Endothelial cell of umbilical vein (primary cell): ENCODE measurements at regions not wholly inside any gene's neighbourhood (a gene's known extent, or its start where the extent isn't known, plus 50 kb on each side); places are given as distances from the start of the nearest gene placed in this dataset.

Experiments
- BruUV-seq: library from RNA; stranded (reverse); fragments of 400-500 nt; replicated peaks from 2 replicates; lab custom pipeline; 2021; lab: Mats Ljungman, UMichigan
- CTCF ChIA-PET: fragments of 300-600, 350-600 bp; sonication (Branson Sonifier 250); formaldehyde crosslinking; loops from one replicate; lab custom pipeline; 2021; ENCODE audit warnings: antibody characterized with exemption, inconsistent platforms; lab: Charles Lee
- POLR2A ChIA-PET: fragments of 300-600, 350-600 bp; sonication (Branson Sonifier 250); formaldehyde crosslinking; loops from one replicate; lab custom pipeline; 2021; ENCODE audit warnings: antibody characterized with exemption, inconsistent platforms; lab: Charles Lee
- DNase-seq: peaks from one replicate; pipeline ENCODE4 v3.0.0-alpha.2; 2011; ENCODE audit warnings: low read depth, low spot score
- FAIRE-seq: peaks from 2 replicates; lab custom pipeline; 2011; peaks lifted over from hg19 to GRCh38; lab: Jason Lieb, UNC
- H2AFZ ChIP-seq: 2 replicates; pipeline ENCODE4 v1.6.0; 2012; ENCODE audit warnings: low read depth, low read length, control low read depth, inconsistent platforms
- H3K27ac ChIP-seq: 2 replicates; pipeline ENCODE4 v1.5.1; 2011; ENCODE audit warnings: low read depth, mild to moderate bottlenecking, control low read depth, low read length, moderate library complexity; ENCODE audit not compliant: insufficient read depth
- H3K27me3 ChIP-seq, 2 experiments: 2 replicates each; pipeline versions ENCODE4 v1.6.0 to v1.6.1; 2011; ENCODE audit warnings: low read length in 2 of 2, mixed read lengths in 1 of 2; ENCODE audit not compliant: control insufficient read depth in 2 of 2, insufficient read depth in 2 of 2
- H3K36me3 ChIP-seq, 2 experiments: 2 replicates in 1 of 2; 3 replicates in 1 of 2; pipeline ENCODE4 v1.5.1; 2011; ENCODE audit warnings: low read length in 2 of 2, mild to moderate bottlenecking in 1 of 2, moderate library complexity in 1 of 2; ENCODE audit not compliant: control insufficient read depth in 2 of 2, insufficient read depth in 2 of 2; ENCODE audit errors: extremely low read depth in 1 of 2
- H3K4me1 ChIP-seq: 3 replicates; pipeline ENCODE4 v1.5.1; 2011; ENCODE audit warnings: mild to moderate bottlenecking, low read length; ENCODE audit not compliant: control insufficient read depth, insufficient read depth; ENCODE audit errors: extremely low read depth
- H3K4me2 ChIP-seq: 2 replicates; pipeline ENCODE4 v1.6.1; 2011; ENCODE audit warnings: low read length, control low read depth, mixed read lengths; ENCODE audit not compliant: insufficient read depth
- H3K4me3 ChIP-seq, 3 experiments: fragments of 200-600 bp in 1 of 3; sonication (generic), shearing (Covaris generic) in 1 of 3; replicated peaks in 1 of 3; 2 replicates each; pipeline ENCODE4 v1.5.1; 2011 to 2016; ENCODE audit warnings: control low read depth in 3 of 3, low read length in 3 of 3, mild to moderate bottlenecking in 2 of 3, inconsistent platforms in 1 of 3, low read depth in 1 of 3, moderate library complexity in 1 of 3; ENCODE audit not compliant: insufficient read depth in 1 of 3
- H3K79me2 ChIP-seq: 2 replicates; pipeline ENCODE4 v1.6.0; 2012; ENCODE audit warnings: low read length, inconsistent platforms; ENCODE audit not compliant: control insufficient read depth, insufficient read depth
- H3K9ac ChIP-seq: replicated peaks from 2 replicates; pipeline ENCODE3; 2011; ENCODE audit warnings: low read length, control low read depth; ENCODE audit not compliant: insufficient read depth; ENCODE audit errors: extremely low read depth
- H3K9me1 ChIP-seq: replicated peaks from 3 replicates; pipeline ENCODE4 v1.6.0; 2011; ENCODE audit warnings: mild to moderate bottlenecking, low read length; ENCODE audit not compliant: control insufficient read depth, insufficient read depth; ENCODE audit errors: extremely low read depth
- H3K9me3 ChIP-seq: replicated peaks from 2 replicates; pipeline ENCODE4 v1.5.1; 2012; ENCODE audit warnings: low read length, inconsistent platforms; ENCODE audit not compliant: control insufficient read depth, insufficient read depth
- H4K20me1 ChIP-seq: replicated peaks from 2 replicates; pipeline ENCODE3; 2011; ENCODE audit warnings: mild to moderate bottlenecking, low read length; ENCODE audit not compliant: control insufficient read depth, insufficient read depth; ENCODE audit errors: extremely low read depth
- EZH2 ChIP-seq: IDR thresholded peaks from 2 replicates; pipeline ENCODE4 v1.6.1; 2012; ENCODE audit warnings: borderline replicate concordance, low read depth, mild to moderate bottlenecking, moderate library complexity, low read length, inconsistent platforms; ENCODE audit not compliant: severe bottlenecking
- FOS ChIP-seq: IDR thresholded peaks from 2 replicates; pipeline ENCODE4 v1.6.1; 2011; ENCODE audit warnings: mild to moderate bottlenecking, low read length, moderate library complexity, borderline replicate concordance; ENCODE audit not compliant: insufficient read depth
- GATA2 ChIP-seq: IDR thresholded peaks from 2 replicates; pipeline ENCODE4 v1.7.0; 2011; ENCODE audit warnings: low read depth, mild to moderate bottlenecking, moderate library complexity, mixed read lengths, low read length; ENCODE audit not compliant: insufficient read length, insufficient read depth
- JUN ChIP-seq: IDR thresholded peaks from 2 replicates; pipeline ENCODE4 v1.6.1; 2011; ENCODE audit warnings: borderline replicate concordance, low read depth; ENCODE audit not compliant: insufficient read length, insufficient read depth
- MYC ChIP-seq: IDR thresholded peaks from one replicate; pipeline ENCODE4 v1.6.1; 2011; ENCODE audit warnings: mild to moderate bottlenecking, low read depth, low read length
- POLR2A ChIP-seq: IDR thresholded peaks from 2 replicates; pipeline ENCODE4 v1.6.1; 2012; ENCODE audit warnings: low read depth, mild to moderate bottlenecking, control low read depth, low read length
- POLR2AphosphoS5 ChIP-seq: IDR thresholded peaks from 2 replicates; pipeline ENCODE4 v1.6.1; 2012; ENCODE audit warnings: low read depth, mild to moderate bottlenecking, control low read depth, low read length, moderate library complexity; ENCODE audit not compliant: insufficient read depth
- dilution Hi-C: fragments of 300-500 bp; cut with MboI; formaldehyde crosslinking; loops from one replicate; pipeline ENCODE4 v1.15.0; 2019; ENCODE audit warnings: low sequenced_read_pairs; ENCODE audit not compliant: extremely low pct_ligation_motif_present
- intact Hi-C: fragments of 100-400 bp; cut with micrococcal nuclease; formaldehyde crosslinking; loops from one replicate; pipeline ENCODE4 v1.10.0; 2022
- TF ChIP-seq, protein P1 (sequence below), 2 donors: IDR thresholded peaks; 1 replicate in 1 of 2; 2 replicates in 1 of 2; pipeline ENCODE4 v1.5.1; 2011; ENCODE audit warnings: low read length in 2 of 2, mild to moderate bottlenecking in 2 of 2, moderate library complexity in 2 of 2, control low read depth in 1 of 2, inconsistent platforms in 1 of 2, low read depth in 1 of 2; ENCODE audit not compliant: insufficient read depth in 1 of 2; ENCODE audit errors: extremely low read depth in 1 of 2
- TF ChIP-seq, protein P2 (sequence below): IDR thresholded peaks from 2 replicates; pipeline ENCODE4 v1.6.1; 2011; ENCODE audit not compliant: insufficient read depth, insufficient read length

GRCh38 chr2:59910166-59910565, 643.3 kb downstream of the BCL11A start:
- no peaks in the 10 kb centered on the region for H3K9me1 ChIP-seq
- no peak overlapping the region for H3K4me2 ChIP-seq
- no peaks in the 10 kb centered on the region for H3K79me2 ChIP-seq
- DNase-seq (no peak), FAIRE-seq (no peak)
- intact Hi-C loops, result no loop called here
- no peaks in the 10 kb centered on the region for H4K20me1 ChIP-seq
- H3K36me3 ChIP-seq, result no peaks in the 10 kb centered on the region
- POLR2A ChIA-PET, result no interaction called here
- no peak overlapping the region for H3K9ac ChIP-seq
- no peaks in the 10 kb centered on the region for H3K27me3 ChIP-seq
- dilution Hi-C loops, result no loop called here
- no peaks in the 10 kb centered on the region for H3K9me3 ChIP-seq
- BruUV-seq, result no TSS peak
- TF ChIP-seq, protein P1, sequence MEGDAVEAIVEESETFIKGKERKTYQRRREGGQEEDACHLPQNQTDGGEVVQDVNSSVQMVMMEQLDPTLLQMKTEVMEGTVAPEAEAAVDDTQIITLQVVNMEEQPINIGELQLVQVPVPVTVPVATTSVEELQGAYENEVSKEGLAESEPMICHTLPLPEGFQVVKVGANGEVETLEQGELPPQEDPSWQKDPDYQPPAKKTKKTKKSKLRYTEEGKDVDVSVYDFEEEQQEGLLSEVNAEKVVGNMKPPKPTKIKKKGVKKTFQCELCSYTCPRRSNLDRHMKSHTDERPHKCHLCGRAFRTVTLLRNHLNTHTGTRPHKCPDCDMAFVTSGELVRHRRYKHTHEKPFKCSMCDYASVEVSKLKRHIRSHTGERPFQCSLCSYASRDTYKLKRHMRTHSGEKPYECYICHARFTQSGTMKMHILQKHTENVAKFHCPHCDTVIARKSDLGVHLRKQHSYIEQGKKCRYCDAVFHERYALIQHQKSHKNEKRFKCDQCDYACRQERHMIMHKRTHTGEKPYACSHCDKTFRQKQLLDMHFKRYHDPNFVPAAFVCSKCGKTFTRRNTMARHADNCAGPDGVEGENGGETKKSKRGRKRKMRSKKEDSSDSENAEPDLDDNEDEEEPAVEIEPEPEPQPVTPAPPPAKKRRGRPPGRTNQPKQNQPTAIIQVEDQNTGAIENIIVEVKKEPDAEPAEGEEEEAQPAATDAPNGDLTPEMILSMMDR (IDR thresholded peaks at IDR 0.05; ENCODE audit: extremely low read depth in 1 of 2, insufficient read depth in 1 of 2, low read depth in 1 of 2, low read length in 2 of 2), result no peak
- TF ChIP-seq, protein P2, sequence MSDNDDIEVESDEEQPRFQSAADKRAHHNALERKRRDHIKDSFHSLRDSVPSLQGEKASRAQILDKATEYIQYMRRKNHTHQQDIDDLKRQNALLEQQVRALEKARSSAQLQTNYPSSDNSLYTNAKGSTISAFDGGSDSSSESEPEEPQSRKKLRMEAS, result no peak
- TF ChIP-seq GATA2 (no peak), JUN (no peak)
- H3K4me3 ChIP-seq, result no peak overlapping the region
- H3K4me1 ChIP-seq, result no peaks in the 10 kb centered on the region
- no peak overlapping the region for H2AFZ ChIP-seq
- CTCF ChIA-PET, result no interaction called here
- H3K27ac ChIP-seq, result no peak overlapping the region

- POLR2A ChIA-PET, result no interaction called here
- no peaks in the 10 kb centered on the region for H4K20me1 ChIP-seq
These were observed 644.3 kb downstream of the BCL11A start for GRCh38 chr2:59909147-59909546.

More at GRCh38 chr2:59909147-59909546, 644.3 kb downstream of the BCL11A start:
- no peak overlapping the region for H3K4me3 ChIP-seq
- CTCF ChIA-PET, result no interaction called here
- H3K27ac ChIP-seq, result no peak overlapping the region
- FAIRE-seq, result no peak
- no peaks in the 10 kb centered on the region for H3K9me3 ChIP-seq
- H3K79me2 ChIP-seq, result no peaks in the 10 kb centered on the region
- H3K4me1 ChIP-seq, result no peaks in the 10 kb centered on the region
- no peaks in the 10 kb centered on the region for H3K36me3 ChIP-seq
- no peak for TF ChIP-seq EZH2
- no peak for TF ChIP-seq POLR2A
- no peak for TF ChIP-seq GATA2
- no peak for TF ChIP-seq POLR2AphosphoS5
- TF ChIP-seq MYC, result no peak
- no peak for TF ChIP-seq FOS
- no peak overlapping the region for H3K9ac ChIP-seq
- no peak overlapping the region for H3K4me2 ChIP-seq
- no TSS peak for BruUV-seq
- H2AFZ ChIP-seq, result no peak overlapping the region
- dilution Hi-C loops (no loop called here), intact Hi-C loops (no loop called here)
- H3K9me1 ChIP-seq, result no peaks in the 10 kb centered on the region
- DNase-seq, result no peak
- no peaks in the 10 kb centered on the region for H3K27me3 ChIP-seq
